DND-41 (cell line): ENCODE measurements at regions not wholly inside any gene's neighbourhood (a gene's known extent, or its start where the extent isn't known, plus 50 kb on each side); places are given as distances from the start of the nearest gene placed in this dataset.

Experiments used
- ATAC-seq: fragments of 200-7000 bp; cut with Tn5 transposase; 3 replicates; pipeline ENCODE4 v1.9.1; 2021; ENCODE audit warnings: low read depth; ENCODE audit not compliant: insufficient read depth
- DNase-seq: peaks from one replicate; pipeline ENCODE4 v3.0.0-alpha.2; 2020
- H2AFZ ChIP-seq: 2 replicates; pipeline ENCODE4 v1.6.0; 2012; ENCODE audit warnings: low read depth, low read length
- H3K27ac ChIP-seq: 2 replicates; pipeline ENCODE4 v1.5.1; 2012; ENCODE audit warnings: low read length, inconsistent platforms
- H3K27me3 ChIP-seq: fragments of 200-600 bp; sonication (generic); 2 replicates; pipeline ENCODE4 v1.6.0; 2012; ENCODE audit warnings: low read length, mild to moderate bottlenecking, inconsistent platforms; ENCODE audit not compliant: insufficient read depth, poor library complexity
- H3K36me3 ChIP-seq: 2 replicates; pipeline ENCODE4 v1.5.1; 2012; ENCODE audit warnings: low read length, inconsistent platforms; ENCODE audit not compliant: insufficient read depth
- H3K4me1 ChIP-seq: 2 replicates; pipeline ENCODE4 v1.5.1; 2012; ENCODE audit warnings: mild to moderate bottlenecking, low read length; ENCODE audit not compliant: insufficient read depth
- H3K4me2 ChIP-seq: 2 replicates; pipeline ENCODE4 v1.6.0; 2012; ENCODE audit warnings: mild to moderate bottlenecking, moderate library complexity, low read length, inconsistent platforms; ENCODE audit not compliant: insufficient read depth
- H3K4me3 ChIP-seq, 2 experiments: fragments of 200-600 bp in 1 of 2; shearing (Covaris generic) in 1 of 2; 2 replicates each; pipeline ENCODE4 v1.5.1; 2012 to 2016; ENCODE audit warnings: inconsistent platforms in 2 of 2, low read length in 2 of 2, mild to moderate bottlenecking in 2 of 2, low read depth in 1 of 2, moderate library complexity in 1 of 2
- H3K79me2 ChIP-seq: 2 replicates; pipeline ENCODE4 v1.6.0; 2012; ENCODE audit warnings: low read length, inconsistent platforms; ENCODE audit not compliant: insufficient read depth
- H3K9ac ChIP-seq: 2 replicates; pipeline ENCODE4 v1.6.0; 2012; ENCODE audit warnings: low read depth, mild to moderate bottlenecking, inconsistent platforms, low read length, moderate library complexity
- H3K9me3 ChIP-seq: 2 replicates; pipeline ENCODE4 v1.5.1; 2012; ENCODE audit warnings: low read length, moderate library complexity, mild to moderate bottlenecking, inconsistent platforms; ENCODE audit not compliant: insufficient read depth, severe bottlenecking
- H4K20me1 ChIP-seq: 2 replicates; pipeline ENCODE4 v1.6.0; 2012; ENCODE audit warnings: low read length; ENCODE audit not compliant: insufficient read depth
- EZH2 ChIP-seq: IDR thresholded peaks from 3 replicates; pipeline ENCODE4 v1.6.1; 2012; ENCODE audit warnings: borderline replicate concordance, low read depth, mild to moderate bottlenecking, moderate library complexity, low read length, inconsistent platforms; ENCODE audit not compliant: severe bottlenecking
- TF ChIP-seq, protein P1 (sequence below): IDR thresholded peaks from 2 replicates; pipeline ENCODE4 v1.5.1; 2012; ENCODE audit warnings: borderline replicate concordance, low read length, moderate library complexity, mild to moderate bottlenecking; ENCODE audit not compliant: poor library complexity, severe bottlenecking; ENCODE audit errors: extremely low read depth

- Histone ChIP-seq H3K27ac (no peak overlapping the region), H3K79me2 (no peaks in the 10 kb centered on the region), H3K27me3 (no peaks in the 10 kb centered on the region), H4K20me1 (no peaks in the 10 kb centered on the region), H3K4me1 (no peaks in the 10 kb centered on the region), H3K36me3 (no peaks in the 10 kb centered on the region), H3K4me2 (no peak overlapping the region), H3K9ac (no peak overlapping the region), H3K4me3 (no peak overlapping the region), H2AFZ (no peak overlapping the region), H3K9me3 (no peaks in the 10 kb centered on the region)
- DNase-seq (no peak), ATAC-seq (no peak)
- TF ChIP-seq, protein P1, sequence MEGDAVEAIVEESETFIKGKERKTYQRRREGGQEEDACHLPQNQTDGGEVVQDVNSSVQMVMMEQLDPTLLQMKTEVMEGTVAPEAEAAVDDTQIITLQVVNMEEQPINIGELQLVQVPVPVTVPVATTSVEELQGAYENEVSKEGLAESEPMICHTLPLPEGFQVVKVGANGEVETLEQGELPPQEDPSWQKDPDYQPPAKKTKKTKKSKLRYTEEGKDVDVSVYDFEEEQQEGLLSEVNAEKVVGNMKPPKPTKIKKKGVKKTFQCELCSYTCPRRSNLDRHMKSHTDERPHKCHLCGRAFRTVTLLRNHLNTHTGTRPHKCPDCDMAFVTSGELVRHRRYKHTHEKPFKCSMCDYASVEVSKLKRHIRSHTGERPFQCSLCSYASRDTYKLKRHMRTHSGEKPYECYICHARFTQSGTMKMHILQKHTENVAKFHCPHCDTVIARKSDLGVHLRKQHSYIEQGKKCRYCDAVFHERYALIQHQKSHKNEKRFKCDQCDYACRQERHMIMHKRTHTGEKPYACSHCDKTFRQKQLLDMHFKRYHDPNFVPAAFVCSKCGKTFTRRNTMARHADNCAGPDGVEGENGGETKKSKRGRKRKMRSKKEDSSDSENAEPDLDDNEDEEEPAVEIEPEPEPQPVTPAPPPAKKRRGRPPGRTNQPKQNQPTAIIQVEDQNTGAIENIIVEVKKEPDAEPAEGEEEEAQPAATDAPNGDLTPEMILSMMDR: no peak
- no peak for TF ChIP-seq EZH2
Measured at GRCh38 chr13:80870186-80870585, 529.3 kb upstream of the SPRY2 start.

DNA sequence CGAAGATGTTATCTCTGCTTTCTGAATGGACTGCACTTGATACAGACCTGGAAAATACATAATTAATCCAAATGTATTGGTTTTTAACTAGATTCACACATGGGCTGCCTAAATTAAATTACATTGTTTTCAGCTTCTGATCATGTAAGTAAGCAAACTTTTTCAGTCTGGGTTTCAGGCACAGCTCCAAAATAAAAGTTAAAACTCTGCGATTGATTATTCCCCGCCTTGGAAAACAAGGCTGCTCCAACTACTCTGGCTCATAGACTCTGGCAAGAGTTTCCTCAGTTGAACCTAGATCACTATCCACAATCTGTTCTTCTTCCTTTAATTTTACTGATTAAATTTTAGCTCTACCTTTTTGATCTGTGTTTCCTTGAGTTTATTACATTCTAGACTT lies 526.0 kb upstream of the SPRY2 start:
- Histone ChIP-seq H3K36me3 (no peaks in the 10 kb centered on the region), H3K4me3 (no peak overlapping the region), H2AFZ (no peak overlapping the region), H3K4me2 (no peak overlapping the region), H4K20me1 (no peaks in the 10 kb centered on the region), H3K4me1 (no peaks in the 10 kb centered on the region), H3K27ac (no peak overlapping the region), H3K79me2 (no peaks in the 10 kb centered on the region), H3K27me3 (no peaks in the 10 kb centered on the region), H3K9me3 (no peaks in the 10 kb centered on the region), H3K9ac (no peak overlapping the region)
- no peak for ATAC-seq
- TF ChIP-seq, protein P1: no peak
- no peak for TF ChIP-seq EZH2
- DNase-seq: no peak

- H3K9me3 ChIP-seq: no peaks in the 10 kb centered on the region
- DNase-seq (no peak), ATAC-seq (no peak)
- H3K27ac ChIP-seq: no peak overlapping the region
- H3K4me3 ChIP-seq: no peak overlapping the region
- H3K79me2 ChIP-seq: no peaks in the 10 kb centered on the region
- H4K20me1 ChIP-seq: no peaks in the 10 kb centered on the region
- H3K4me1 ChIP-seq: no peaks in the 10 kb centered on the region
- H3K27me3 ChIP-seq: no peaks in the 10 kb centered on the region
- TF ChIP-seq, protein P1: no peak
- no peak for TF ChIP-seq EZH2
- no peak overlapping the region for H3K4me2 ChIP-seq
- H3K36me3 ChIP-seq: no peaks in the 10 kb centered on the region
- no peak overlapping the region for H2AFZ ChIP-seq
- H3K9ac ChIP-seq: no peak overlapping the region
Measured at GRCh38 chr13:80865329-80865728, 524.4 kb upstream of the SPRY2 start.

DNA sequence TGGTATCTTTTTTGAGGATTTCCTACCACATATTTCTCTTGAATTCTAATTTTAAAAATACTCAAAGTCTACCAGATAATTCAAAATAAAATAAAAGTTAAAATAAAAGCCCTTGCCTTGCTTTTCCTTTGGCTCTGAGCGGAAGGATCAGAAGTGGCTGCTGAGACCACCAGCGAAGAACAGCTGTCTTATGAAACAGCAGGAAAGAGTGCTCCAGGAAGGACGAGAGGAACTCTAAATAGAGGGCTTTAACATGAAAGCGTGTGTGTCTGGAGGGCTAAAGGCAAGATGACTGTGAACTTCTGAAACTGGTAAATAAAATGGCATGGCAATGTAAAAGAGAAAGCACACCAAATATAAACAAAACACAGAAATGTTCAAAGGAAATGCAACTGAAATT lies 521.5 kb upstream of the SPRY2 start:
- no peaks in the 10 kb centered on the region for H3K27me3 ChIP-seq

More for the DNA sequence above, 521.5 kb upstream of the SPRY2 start:
- Histone ChIP-seq H3K9me3 (no peaks in the 10 kb centered on the region), H4K20me1 (no peaks in the 10 kb centered on the region), H3K79me2 (no peaks in the 10 kb centered on the region), H3K9ac (no peak overlapping the region), H2AFZ (no peak overlapping the region), H3K27ac (no peak overlapping the region), H3K4me3 (no peak overlapping the region), H3K4me2 (no peak overlapping the region), H3K36me3 (no peaks in the 10 kb centered on the region), H3K4me1 (no peaks in the 10 kb centered on the region)
- DNase-seq: no peak
- no peak for ATAC-seq
- no peak for TF ChIP-seq EZH2
- TF ChIP-seq, protein P1: no peak
